GM18498 (cell line): ENCODE measurements at regions not wholly inside any gene's neighbourhood (a gene's known extent, or its start where the extent isn't known, plus 50 kb on each side); places are given as distances from the start of the nearest gene placed in this dataset.

Source experiments
- ATAC-seq: cut with Tn5 transposase; IDR thresholded peaks from one replicate; pipeline ENCODE4 v1.9.1; 2021; ENCODE audit warnings: mild to moderate bottlenecking, moderate library complexity; ENCODE audit not compliant: unreplicated experiment

GRCh38 chr6:77181749-77182148 lies 281.5 kb downstream of the HTR1B start:
- no peak for ATAC-seq

- no peak for ATAC-seq
Measured at GRCh38 chr6:77180326-77180725, 283.0 kb downstream of the HTR1B start.

- ATAC-seq, result no peak
Measured at GRCh38 chr6:77178821-77179220, 284.5 kb downstream of the HTR1B start.

GRCh38 chr6:77177470-77177869 lies 285.8 kb downstream of the HTR1B start:
- ATAC-seq, result no peak

GRCh38 chr6:77173472-77174074 lies 289.7 kb downstream of the HTR1B start:
- ATAC-seq, result no peak

- ATAC-seq, result no peak
Measured at GRCh38 chr6:77172578-77172977, 290.7 kb downstream of the HTR1B start.

- no peak for ATAC-seq
Measured at GRCh38 chr6:77159730-77160129, 303.6 kb downstream of the HTR1B start.

GRCh38 chr6:77151241-77151640 lies 312.1 kb downstream of the HTR1B start:
- ATAC-seq, result no peak

GRCh38 chr6:77150736-77151135 lies 312.6 kb downstream of the HTR1B start:
- no peak for ATAC-seq

GRCh38 chr6:77145244-77145643 lies 318.0 kb downstream of the HTR1B start:
- no peak for ATAC-seq

- no peak for ATAC-seq
Measured at GRCh38 chr6:77143659-77144447, 319.4 kb downstream of the HTR1B start.

- no peak for ATAC-seq
Measured at GRCh38 chr6:77136086-77136485, 327.2 kb downstream of the HTR1B start.

- no peak for ATAC-seq
Measured at GRCh38 chr6:77133031-77133430, 330.3 kb downstream of the HTR1B start.

- ATAC-seq, result no peak
Measured at GRCh38 chr6:77131426-77131825, 331.9 kb downstream of the HTR1B start.

GRCh38 chr6:77124604-77125003 lies 338.7 kb downstream of the HTR1B start:
- ATAC-seq, result no peak

- ATAC-seq, result no peak
Measured at GRCh38 chr6:77123527-77123926, 339.8 kb downstream of the HTR1B start.

GRCh38 chr6:77106992-77107391 lies 356.3 kb downstream of the HTR1B start:
- no peak for ATAC-seq

GRCh38 chr6:77105091-77105490 lies 358.2 kb downstream of the HTR1B start:
- no peak for ATAC-seq

GRCh38 chr6:77097940-77098339 lies 365.4 kb downstream of the HTR1B start:
- no peak for ATAC-seq

- ATAC-seq, result no peak
Measured at GRCh38 chr6:77095936-77096627, 367.2 kb downstream of the HTR1B start.

- no peak for ATAC-seq
Measured at GRCh38 chr6:77094821-77095220, 368.5 kb downstream of the HTR1B start.

GRCh38 chr6:77092971-77093370 lies 370.3 kb downstream of the HTR1B start:
- no peak for ATAC-seq
